ENCODE measurements at regions not wholly inside any gene's neighbourhood (a gene's known extent, or its start where the extent isn't known, plus 50 kb on each side); places are given as distances from the start of the nearest gene placed in this dataset.

DNA sequence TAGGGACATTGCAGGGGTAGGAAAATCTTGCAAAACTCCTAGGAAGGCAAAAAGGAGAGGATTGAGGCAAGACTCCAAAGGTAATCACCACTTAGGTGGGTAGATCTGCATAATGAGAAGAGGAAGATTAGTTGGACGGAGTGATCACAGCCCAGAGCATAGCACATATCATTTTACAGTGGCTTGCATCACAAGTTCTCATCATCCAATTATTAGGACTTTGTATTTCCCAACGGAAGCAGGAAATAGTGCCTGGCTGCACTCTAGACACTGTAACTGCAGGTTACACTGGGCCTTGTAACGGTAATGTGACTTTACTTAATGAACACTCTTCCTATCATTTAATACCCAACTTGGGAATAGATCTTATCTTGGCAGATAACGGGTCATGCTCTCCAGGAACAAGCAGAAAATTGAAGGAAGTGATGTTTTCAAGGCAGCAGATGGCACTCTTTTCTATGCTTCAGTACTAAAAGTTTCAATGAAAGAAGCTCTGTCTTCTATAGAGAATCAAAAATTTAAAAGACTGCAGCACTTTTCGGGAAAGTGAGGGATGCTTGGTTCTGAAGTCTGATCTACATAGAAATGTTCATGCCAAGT, 101.9 kb upstream of the KCNMB2 start:
- TF ChIP-seq, protein P1, sequence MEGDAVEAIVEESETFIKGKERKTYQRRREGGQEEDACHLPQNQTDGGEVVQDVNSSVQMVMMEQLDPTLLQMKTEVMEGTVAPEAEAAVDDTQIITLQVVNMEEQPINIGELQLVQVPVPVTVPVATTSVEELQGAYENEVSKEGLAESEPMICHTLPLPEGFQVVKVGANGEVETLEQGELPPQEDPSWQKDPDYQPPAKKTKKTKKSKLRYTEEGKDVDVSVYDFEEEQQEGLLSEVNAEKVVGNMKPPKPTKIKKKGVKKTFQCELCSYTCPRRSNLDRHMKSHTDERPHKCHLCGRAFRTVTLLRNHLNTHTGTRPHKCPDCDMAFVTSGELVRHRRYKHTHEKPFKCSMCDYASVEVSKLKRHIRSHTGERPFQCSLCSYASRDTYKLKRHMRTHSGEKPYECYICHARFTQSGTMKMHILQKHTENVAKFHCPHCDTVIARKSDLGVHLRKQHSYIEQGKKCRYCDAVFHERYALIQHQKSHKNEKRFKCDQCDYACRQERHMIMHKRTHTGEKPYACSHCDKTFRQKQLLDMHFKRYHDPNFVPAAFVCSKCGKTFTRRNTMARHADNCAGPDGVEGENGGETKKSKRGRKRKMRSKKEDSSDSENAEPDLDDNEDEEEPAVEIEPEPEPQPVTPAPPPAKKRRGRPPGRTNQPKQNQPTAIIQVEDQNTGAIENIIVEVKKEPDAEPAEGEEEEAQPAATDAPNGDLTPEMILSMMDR (conservative IDR thresholded peaks at IDR 0.05; ENCODE audit: low read depth, low read length), result peak; percentile 31
- no peak overlapping the region for H3K4me3 ChIP-seq (ENCODE audit: low read depth, low read length)
- peak; percentile 40 for DNase-seq (ENCODE audit: low read depth)

DNA sequence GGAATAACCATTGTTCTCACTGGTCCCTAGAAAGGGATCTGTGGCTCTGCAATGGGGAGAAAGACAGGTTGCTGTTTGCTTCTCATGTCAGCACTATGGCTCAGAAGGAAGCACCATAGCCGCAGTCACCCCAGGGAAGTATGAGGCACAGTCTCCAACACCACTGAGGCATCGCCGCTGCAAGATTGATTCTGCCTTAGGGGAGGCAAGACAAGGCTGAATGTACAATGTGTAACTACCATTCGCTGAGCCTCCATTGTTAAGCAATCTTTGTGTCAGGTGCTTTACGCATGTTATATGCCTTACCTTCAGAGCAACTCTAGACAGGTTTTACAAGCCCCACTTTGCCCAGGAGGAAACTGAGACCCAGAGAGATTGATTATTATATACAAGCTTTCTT, 100.7 kb upstream of the KCNMB2 start:
- H3K4me3 ChIP-seq (ENCODE audit: low read depth, low read length), result no peak overlapping the region
- TF ChIP-seq, protein P1 (conservative IDR thresholded peaks at IDR 0.05; ENCODE audit: low read depth, low read length), result no peak
- DNase-seq (ENCODE audit: low read depth), result no peak

DNA sequence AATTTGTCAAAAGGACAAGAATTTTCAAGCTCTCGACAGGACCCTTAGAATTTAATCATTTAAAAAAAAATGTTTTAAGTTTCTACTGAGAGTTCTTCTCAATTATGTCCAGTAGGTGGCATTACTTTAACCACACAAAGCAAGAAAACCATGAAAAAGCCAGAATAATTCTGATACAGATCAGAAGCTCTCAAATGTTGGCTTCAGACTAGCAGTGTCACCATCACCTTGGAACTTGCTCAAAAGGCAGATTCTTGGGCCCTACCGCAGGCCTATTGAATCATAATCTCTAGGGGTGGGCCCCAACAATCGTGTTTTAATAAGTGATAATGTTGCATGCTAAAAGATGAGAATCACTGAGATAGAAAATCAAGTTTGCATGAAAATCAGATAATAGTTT, 99.5 kb upstream of the KCNMB2 start:
- DNase-seq (ENCODE audit: low read depth), result peak; percentile 72
- no peak overlapping the region for H3K4me3 ChIP-seq (ENCODE audit: low read depth, low read length)
- TF ChIP-seq, protein P1 (conservative IDR thresholded peaks at IDR 0.05; ENCODE audit: low read depth, low read length), result peak; percentile 57

DNA sequence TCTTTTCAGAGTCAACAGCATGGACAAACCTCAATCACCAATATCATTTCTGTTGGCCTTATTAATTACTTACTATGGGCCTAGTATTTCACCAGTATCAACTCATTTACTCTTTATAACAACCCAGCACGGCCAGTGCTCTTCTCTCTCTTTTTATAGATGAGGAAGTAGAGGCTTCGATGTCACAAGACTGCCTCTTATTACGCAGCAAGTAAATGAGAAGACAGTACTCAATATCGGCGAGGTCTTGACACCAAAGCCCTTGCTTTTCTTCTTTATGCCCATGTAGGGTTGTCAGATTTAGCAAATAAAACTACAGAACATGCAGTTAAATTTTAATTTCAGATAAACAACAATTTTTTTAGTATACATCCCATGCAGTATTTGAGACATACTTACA, 99.0 kb upstream of the KCNMB2 start:
- H3K4me3 ChIP-seq (ENCODE audit: low read depth, low read length), result no peak overlapping the region
- TF ChIP-seq, protein P1 (conservative IDR thresholded peaks at IDR 0.05; ENCODE audit: low read depth, low read length), result no peak
- no peak for DNase-seq (ENCODE audit: low read depth)

DNA sequence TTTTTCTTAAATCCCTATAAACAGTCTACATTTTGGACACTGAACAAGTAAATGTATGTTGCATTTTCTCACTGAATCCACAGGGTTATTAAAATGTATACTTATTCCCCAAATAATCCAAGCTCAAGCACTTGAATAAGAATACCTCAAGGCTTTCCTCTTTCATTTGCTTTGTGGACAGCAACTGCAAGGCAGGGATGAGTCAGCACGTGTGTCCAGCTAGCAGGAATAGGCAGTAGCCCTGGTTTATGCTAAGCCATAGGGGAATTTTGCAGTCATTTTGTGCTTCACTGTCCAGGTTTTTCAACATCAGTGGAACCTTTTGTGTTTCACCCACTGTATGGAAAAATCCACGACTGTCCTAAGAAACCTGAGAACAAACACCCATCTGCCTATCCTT, 96.7 kb upstream of the KCNMB2 start:
- TF ChIP-seq, protein P1 (conservative IDR thresholded peaks at IDR 0.05; ENCODE audit: low read depth, low read length), result no peak
- DNase-seq (ENCODE audit: low read depth), result peak; percentile 77
- H3K4me3 ChIP-seq (ENCODE audit: low read depth, low read length), result no peak overlapping the region

DNA sequence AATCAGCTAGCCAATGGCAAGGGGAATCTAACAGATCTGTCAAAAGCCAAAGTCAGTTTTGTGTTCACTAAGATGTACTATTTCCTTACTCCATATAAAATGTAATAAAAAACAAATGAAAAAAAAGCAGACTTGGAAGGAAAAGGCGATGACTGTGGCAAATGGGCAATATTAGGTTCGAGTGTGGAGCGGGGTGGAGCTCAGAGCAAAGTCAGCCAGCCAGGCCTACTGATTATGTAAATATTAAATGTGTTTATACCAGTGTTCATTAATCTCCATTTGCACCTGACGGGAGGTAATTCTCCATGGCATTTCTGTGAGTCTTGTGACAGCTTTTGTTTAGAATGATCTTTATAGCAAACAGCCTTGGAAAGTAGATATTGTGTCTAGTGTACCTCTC, 96.2 kb upstream of the KCNMB2 start:
- no peak overlapping the region for H3K4me3 ChIP-seq (ENCODE audit: low read depth, low read length)
- TF ChIP-seq, protein P1 (conservative IDR thresholded peaks at IDR 0.05; ENCODE audit: low read depth, low read length), result no peak
- DNase-seq (ENCODE audit: low read depth), result no peak

DNA sequence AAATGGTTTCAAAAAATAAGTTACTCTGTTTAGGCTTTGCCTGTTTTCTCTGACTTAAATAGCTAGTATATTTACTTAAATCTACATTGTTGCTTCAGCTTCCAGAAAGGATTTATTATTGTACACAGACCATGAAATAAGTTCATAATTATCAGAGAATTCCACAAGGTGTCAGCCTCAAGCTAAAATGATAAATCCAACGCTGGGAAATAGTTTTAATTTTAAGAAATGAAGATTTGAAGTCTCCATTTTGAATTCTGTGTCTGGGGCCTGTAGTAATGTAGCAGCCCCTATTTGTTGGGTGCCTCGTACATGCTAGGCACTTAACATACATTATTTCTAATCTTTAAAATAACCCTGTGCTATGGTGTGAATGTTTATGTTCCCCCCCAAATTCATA, 92.6 kb upstream of the KCNMB2 start:
- H3K4me3 ChIP-seq (ENCODE audit: low read depth, low read length), result no peak overlapping the region
- DNase-seq (ENCODE audit: low read depth), result peak; percentile 44
- TF ChIP-seq, protein P1 (conservative IDR thresholded peaks at IDR 0.05; ENCODE audit: low read depth, low read length), result peak; percentile 12

All from choroid plexus epithelial cell (primary cell).